DMS114 treated with DMSO at 0.1 percent for 48 hours (cell line): ENCODE measurements at regions not wholly inside any gene's neighbourhood (a gene's known extent, or its start where the extent isn't known, plus 50 kb on each side); places are given as distances from the start of the nearest gene placed in this dataset.

Experiments used
- DNase-seq: peaks from one replicate; lab custom pipeline; 2025; ENCODE audit not compliant: unreplicated experiment; lab: John Stamatoyannopoulos, UW

- DNase-seq, result no peak
Observed at GRCh38 chr5:8234179-8234770, 365.3 kb downstream of the MTRR start.

- DNase-seq, result no peak
Observed at GRCh38 chr5:8238080-8238479, 369.1 kb downstream of the MTRR start.

GRCh38 chr5:8239198-8239597, 370.2 kb downstream of the MTRR start:
- no peak for DNase-seq

- no peak for DNase-seq
Observed at GRCh38 chr5:8239646-8240045, 370.7 kb downstream of the MTRR start.

- no peak for DNase-seq
Observed at GRCh38 chr5:8241076-8241475, 372.1 kb downstream of the MTRR start.

GRCh38 chr5:8241558-8241957, 372.6 kb downstream of the MTRR start:
- DNase-seq, result no peak

GRCh38 chr5:8247049-8247899, 378.3 kb downstream of the MTRR start:
- no peak for DNase-seq

- DNase-seq, result no peak
Observed at GRCh38 chr5:8253376-8253775, 384.4 kb downstream of the MTRR start.

GRCh38 chr5:8254674-8255073, 385.7 kb downstream of the MTRR start:
- no peak for DNase-seq

GRCh38 chr5:8258801-8259200, 389.9 kb downstream of the MTRR start:
- DNase-seq, result no peak

- no peak for DNase-seq
Observed at GRCh38 chr5:8270246-8270645, 401.3 kb downstream of the MTRR start.

- no peak for DNase-seq
Observed at GRCh38 chr5:8280711-8281363, 411.9 kb downstream of the MTRR start.

- no peak for DNase-seq
Observed at GRCh38 chr5:8288334-8288733, 419.4 kb downstream of the MTRR start.

- no peak for DNase-seq
Observed at GRCh38 chr5:8288897-8289516, 420.1 kb downstream of the MTRR start.

- DNase-seq, result no peak
Observed at GRCh38 chr5:8289779-8290178, 420.8 kb downstream of the MTRR start.

- no peak for DNase-seq
Observed at GRCh38 chr5:8290721-8291120, 421.8 kb downstream of the MTRR start.

GRCh38 chr5:8291641-8292040, 422.7 kb downstream of the MTRR start:
- DNase-seq, result no peak

GRCh38 chr5:8295141-8295540, 426.2 kb downstream of the MTRR start:
- DNase-seq, result no peak

GRCh38 chr5:8299716-8300115, 430.8 kb downstream of the MTRR start:
- no peak for DNase-seq

GRCh38 chr5:8304341-8304740, 435.4 kb downstream of the MTRR start:
- DNase-seq, result no peak

- DNase-seq, result no peak
Observed at GRCh38 chr5:8306288-8306896, 437.4 kb downstream of the MTRR start.
